Caki2 (cell line): ENCODE measurements at regions not wholly inside any gene's neighbourhood (a gene's known extent, or its start where the extent isn't known, plus 50 kb on each side); places are given as distances from the start of the nearest gene placed in this dataset.
A peak's percentile ranks its signal among the peaks of the same experiment; 100 is the strongest.
"Not testable (repeated sequence)": the region's sequence is repeated elsewhere in the genome, so short reads cannot be mapped to it uniquely, and the experiment has no call there.

Experiments
- DNase-seq: peaks from one replicate; pipeline ENCODE4 v3.0.0-alpha.2; 2015; ENCODE audit warnings: low read depth
- in situ Hi-C: cut with HindIII; loops from 2 replicates; pipeline ENCODE4 v1.10.0; 2016; ENCODE audit warnings: low sequenced_read_pairs, low pct_unique_long_range_greater_than_20kb, mixed read lengths

GRCh38 chr10:120229641-120230040 lies 227.4 kb upstream of the PLPP4 start:
- no peak for DNase-seq
- in situ Hi-C loops: no loop called here

- in situ Hi-C loops, DNase-seq: not testable (repeated sequence)
Measured at GRCh38 chr10:120239695-120240094, 217.3 kb upstream of the PLPP4 start.

- DNase-seq: no peak
- in situ Hi-C loops: no loop called here
Measured at GRCh38 chr10:120251821-120252442, 205.1 kb upstream of the PLPP4 start.

- in situ Hi-C loops: no loop called here
- DNase-seq: no peak
Measured at GRCh38 chr10:120253131-120253530, 203.9 kb upstream of the PLPP4 start.

- in situ Hi-C loops: no loop called here
- DNase-seq: no peak
Measured at GRCh38 chr10:120260456-120260855, 196.6 kb upstream of the PLPP4 start.

GRCh38 chr10:120262857-120263547 lies 194.0 kb upstream of the PLPP4 start:
- DNase-seq: peak; percentile 39
- in situ Hi-C loops: no loop called here

- in situ Hi-C loops: no loop called here
Measured at GRCh38 chr10:120266022-120266421, 191.0 kb upstream of the PLPP4 start.

GRCh38 chr10:120270906-120271305 lies 186.1 kb upstream of the PLPP4 start:
- in situ Hi-C loops: no loop called here
- no peak for DNase-seq

More at GRCh38 chr10:120266022-120266421, 191.0 kb upstream of the PLPP4 start:
- no peak for DNase-seq

GRCh38 chr10:120271696-120272095 lies 185.3 kb upstream of the PLPP4 start:
- in situ Hi-C loops: no loop called here

GRCh38 chr10:120272350-120272749 lies 184.7 kb upstream of the PLPP4 start:
- no peak for DNase-seq
- in situ Hi-C loops: no loop called here

More at GRCh38 chr10:120271696-120272095, 185.3 kb upstream of the PLPP4 start:
- DNase-seq: no peak

GRCh38 chr10:120278069-120278468 lies 179.0 kb upstream of the PLPP4 start:
- no peak for DNase-seq
- in situ Hi-C loops: no loop called here

GRCh38 chr10:120279196-120279595 lies 177.8 kb upstream of the PLPP4 start:
- no peak for DNase-seq

GRCh38 chr10:120282421-120282820 lies 174.6 kb upstream of the PLPP4 start:
- no peak for DNase-seq
- in situ Hi-C loops: no loop called here

More at GRCh38 chr10:120279196-120279595, 177.8 kb upstream of the PLPP4 start:
- in situ Hi-C loops: no loop called here

GRCh38 chr10:120282846-120283492 lies 174.1 kb upstream of the PLPP4 start:
- in situ Hi-C loops: no loop called here

GRCh38 chr10:120285408-120285807 lies 171.6 kb upstream of the PLPP4 start:
- no peak for DNase-seq
- in situ Hi-C loops: no loop called here

More at GRCh38 chr10:120282846-120283492, 174.1 kb upstream of the PLPP4 start:
- DNase-seq: no peak

- in situ Hi-C loops: no loop called here
- no peak for DNase-seq
Measured at GRCh38 chr10:120286280-120286679, 170.7 kb upstream of the PLPP4 start.

GRCh38 chr10:120300513-120300912 lies 156.5 kb upstream of the PLPP4 start:
- in situ Hi-C loops: no loop called here
- no peak for DNase-seq

- no peak for DNase-seq
- in situ Hi-C loops: no loop called here
Measured at GRCh38 chr10:120308589-120308988, 148.4 kb upstream of the PLPP4 start.

GRCh38 chr10:120313715-120314114 lies 143.3 kb upstream of the PLPP4 start:
- no peak for DNase-seq
- in situ Hi-C loops: no loop called here
